Loucy (cell line): ENCODE measurements at regions not wholly inside any gene's neighbourhood (a gene's known extent, or its start where the extent isn't known, plus 50 kb on each side); places are given as distances from the start of the nearest gene placed in this dataset.

ENCODE experiments used
- H2AFZ ChIP-seq: fragments of 200-600 bp; sonication (generic); 2 replicates; pipeline ENCODE4 v1.6.0; 2016; ENCODE audit warnings: antibody characterized with exemption, mild to moderate bottlenecking, low read length, moderate library complexity
- H3F3A ChIP-seq: fragments of 200-600 bp; 2 replicates; pipeline ENCODE4 v1.6.0; 2016; ENCODE audit warnings: antibody characterized with exemption, low read depth, mild to moderate bottlenecking
- H3K27me3 ChIP-seq: fragments of 200-600 bp; sonication (generic); 2 replicates; pipeline ENCODE4 v1.6.1; 2014; ENCODE audit warnings: low read length, mild to moderate bottlenecking; ENCODE audit not compliant: insufficient read depth, poor library complexity, severe bottlenecking
- H3K36me3 ChIP-seq: fragments of 200-600 bp; sonication (generic); 2 replicates; pipeline ENCODE4 v1.6.1; 2016; ENCODE audit warnings: low read length; ENCODE audit not compliant: insufficient read depth
- H3K4me1 ChIP-seq: fragments of 200-600 bp; sonication (generic); 2 replicates; pipeline ENCODE4 v1.5.1; 2014; ENCODE audit warnings: low read length, mild to moderate bottlenecking; ENCODE audit not compliant: insufficient read depth, poor library complexity, severe bottlenecking
- H3K4me2 ChIP-seq: fragments of 200-600 bp; sonication (generic); 2 replicates; pipeline ENCODE4 v1.6.0; 2014; ENCODE audit warnings: antibody characterized with exemption, low read length, low read depth, mild to moderate bottlenecking; ENCODE audit not compliant: poor library complexity, severe bottlenecking
- H3K4me3 ChIP-seq: fragments of 200-600 bp; sonication (generic); 2 replicates; pipeline ENCODE4 v1.5.1; 2014; ENCODE audit warnings: low read length, mild to moderate bottlenecking, mixed read lengths; ENCODE audit not compliant: poor library complexity, severe bottlenecking
- H3K79me2 ChIP-seq: fragments of 200-600 bp; sonication (generic); 2 replicates; pipeline ENCODE4 v1.6.1; 2014; ENCODE audit warnings: low read length; ENCODE audit not compliant: insufficient read depth
- H3K9ac ChIP-seq: fragments of 200-600 bp; sonication (generic); 2 replicates; pipeline ENCODE4 v1.6.0; 2014; ENCODE audit warnings: mild to moderate bottlenecking, low read depth, low read length, moderate library complexity; ENCODE audit not compliant: poor library complexity, severe bottlenecking
- H3K9me2 ChIP-seq: fragments of 200-600 bp; sonication (generic); replicated peaks from 2 replicates; pipeline ENCODE4 v1.6.1; 2016; ENCODE audit warnings: low read depth, low read length, mixed read lengths
- H3K9me3 ChIP-seq: fragments of 200-600 bp; sonication (generic); 2 replicates; pipeline ENCODE4 v1.6.1; 2014; ENCODE audit warnings: mild to moderate bottlenecking, antibody characterized with exemption, low read length, low read depth; ENCODE audit not compliant: insufficient read depth
- H4K20me1 ChIP-seq: fragments of 200-600 bp; sonication (generic); 2 replicates; pipeline ENCODE4 v1.6.0; 2014; ENCODE audit warnings: antibody characterized with exemption, low read length, mild to moderate bottlenecking; ENCODE audit not compliant: insufficient read depth, poor library complexity, severe bottlenecking
- EZH2phosphoT487 ChIP-seq: fragments of 200-600 bp; IDR thresholded peaks from 2 replicates; pipeline ENCODE4 v1.6.1; 2018; ENCODE audit warnings: antibody characterized with exemption, mild to moderate bottlenecking, moderate library complexity, borderline replicate concordance
- TF ChIP-seq, protein P1 (sequence below): fragments of 200-600 bp; sonication (generic); conservative IDR thresholded peaks from 2 replicates; pipeline ENCODE4 v1.5.1; 2014; ENCODE audit warnings: mild to moderate bottlenecking, antibody characterized with exemption, low read length

- Histone ChIP-seq H3K9me2 (no peaks in the 10 kb centered on the region), H3F3A (no peaks in the 10 kb centered on the region), H3K9me3 (no peaks in the 10 kb centered on the region), H3K27me3 (no peaks in the 10 kb centered on the region), H3K9ac (no peak overlapping the region), H3K4me2 (no peak overlapping the region), H3K36me3 (no peaks in the 10 kb centered on the region), H3K4me1 (peaks cover 17% of the 10 kb centered on the region), H3K4me3 (no peak overlapping the region), H4K20me1 (no peaks in the 10 kb centered on the region), H2AFZ (no peak overlapping the region), H3K79me2 (no peaks in the 10 kb centered on the region)
- TF ChIP-seq, protein P1, sequence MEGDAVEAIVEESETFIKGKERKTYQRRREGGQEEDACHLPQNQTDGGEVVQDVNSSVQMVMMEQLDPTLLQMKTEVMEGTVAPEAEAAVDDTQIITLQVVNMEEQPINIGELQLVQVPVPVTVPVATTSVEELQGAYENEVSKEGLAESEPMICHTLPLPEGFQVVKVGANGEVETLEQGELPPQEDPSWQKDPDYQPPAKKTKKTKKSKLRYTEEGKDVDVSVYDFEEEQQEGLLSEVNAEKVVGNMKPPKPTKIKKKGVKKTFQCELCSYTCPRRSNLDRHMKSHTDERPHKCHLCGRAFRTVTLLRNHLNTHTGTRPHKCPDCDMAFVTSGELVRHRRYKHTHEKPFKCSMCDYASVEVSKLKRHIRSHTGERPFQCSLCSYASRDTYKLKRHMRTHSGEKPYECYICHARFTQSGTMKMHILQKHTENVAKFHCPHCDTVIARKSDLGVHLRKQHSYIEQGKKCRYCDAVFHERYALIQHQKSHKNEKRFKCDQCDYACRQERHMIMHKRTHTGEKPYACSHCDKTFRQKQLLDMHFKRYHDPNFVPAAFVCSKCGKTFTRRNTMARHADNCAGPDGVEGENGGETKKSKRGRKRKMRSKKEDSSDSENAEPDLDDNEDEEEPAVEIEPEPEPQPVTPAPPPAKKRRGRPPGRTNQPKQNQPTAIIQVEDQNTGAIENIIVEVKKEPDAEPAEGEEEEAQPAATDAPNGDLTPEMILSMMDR = no peak
- TF ChIP-seq EZH2phosphoT487 = no peak
Observed at GRCh38 chr2:150778828-150779227, 291.4 kb upstream of the RND3 start.

GRCh38 chr2:150769421-150769820 lies 282.0 kb upstream of the RND3 start:
- Histone ChIP-seq H3K4me3 (no peak overlapping the region), H4K20me1 (no peaks in the 10 kb centered on the region), H3K36me3 (no peaks in the 10 kb centered on the region), H3F3A (no peaks in the 10 kb centered on the region), H3K79me2 (no peaks in the 10 kb centered on the region), H3K9ac (no peak overlapping the region), H3K9me2 (no peaks in the 10 kb centered on the region), H3K4me2 (no peak overlapping the region), H3K4me1 (peaks cover 15% of the 10 kb centered on the region), H3K9me3 (no peaks in the 10 kb centered on the region), H3K27me3 (no peaks in the 10 kb centered on the region), H2AFZ (no peak overlapping the region)
- TF ChIP-seq EZH2phosphoT487 = no peak
- TF ChIP-seq, protein P1 = no peak

- TF ChIP-seq, protein P1 = no peak
- no peak for TF ChIP-seq EZH2phosphoT487
- H3K9me3 ChIP-seq = no peaks in the 10 kb centered on the region
- no peaks in the 10 kb centered on the region for H4K20me1 ChIP-seq
- peak overlapping the region; percentile 1 for H3K4me2 ChIP-seq
- no peaks in the 10 kb centered on the region for H3K79me2 ChIP-seq
- H2AFZ ChIP-seq = no peak overlapping the region
- H3K4me1 ChIP-seq = peaks cover 15% of the 10 kb centered on the region
- no peaks in the 10 kb centered on the region for H3K27me3 ChIP-seq
- H3K36me3 ChIP-seq = no peaks in the 10 kb centered on the region
- H3K4me3 ChIP-seq = no peak overlapping the region
- no peak overlapping the region for H3K9ac ChIP-seq
- no peaks in the 10 kb centered on the region for H3F3A ChIP-seq
- no peaks in the 10 kb centered on the region for H3K9me2 ChIP-seq
Observed at GRCh38 chr2:150767991-150768746, 280.7 kb upstream of the RND3 start.
